ENCODE measurements at regions not wholly inside any gene's neighbourhood (a gene's known extent, or its start where the extent isn't known, plus 50 kb on each side); places are given as distances from the start of the nearest gene placed in this dataset.

- TF ChIP-seq EP300 (IDR thresholded peaks at IDR 0.05) (no peak), POLR2A (IDR thresholded peaks at IDR 0.05) (no peak), CTCF (IDR thresholded peaks at IDR 0.05) (no peak), POLR2AphosphoS5 (IDR thresholded peaks at IDR 0.05) (no peak)
Measured at GRCh38 chr7:49038821-49039358, 114.5 kb downstream of the CDC14C start.

Measured in upper lobe of left lung (tissue), 4 donors.